SU-DHL-6 (cell line): ENCODE measurements at regions not wholly inside any gene's neighbourhood (a gene's known extent, or its start where the extent isn't known, plus 50 kb on each side); places are given as distances from the start of the nearest gene placed in this dataset.

Experiments used
- H2AFZ ChIP-seq: fragments of 200-600 bp; sonication (generic); 2 replicates; pipeline ENCODE4 v1.6.1; 2014; ENCODE audit warnings: low read depth, mild to moderate bottlenecking, moderate library complexity, mixed read lengths, antibody characterized with exemption, low read length; ENCODE audit not compliant: severe bottlenecking
- H3F3A ChIP-seq: fragments of 200-600 bp; shearing (Covaris generic); 2 replicates; pipeline ENCODE4 v1.6.0; 2016; ENCODE audit warnings: antibody characterized with exemption, mild to moderate bottlenecking; ENCODE audit not compliant: insufficient read depth
- H3K27ac ChIP-seq: fragments of 200-600 bp; sonication (generic); 2 replicates; pipeline ENCODE4 v1.5.1; 2016; ENCODE audit warnings: low read depth, mild to moderate bottlenecking, low read length, moderate library complexity, mixed read lengths
- H3K27me3 ChIP-seq: fragments of 200-600 bp; sonication (generic), shearing (Covaris generic); 2 replicates; pipeline ENCODE4 v1.6.0; 2014; ENCODE audit warnings: mild to moderate bottlenecking, low read length
- H3K36me3 ChIP-seq: fragments of 200-600 bp; sonication (generic); 2 replicates; pipeline ENCODE4 v1.6.1; 2014; ENCODE audit warnings: mild to moderate bottlenecking, low read length, mixed read lengths
- H3K4me2 ChIP-seq: fragments of 300-600, 200-600 bp; shearing (Covaris generic), sonication (generic); 2 replicates; pipeline ENCODE4 v1.6.0; 2014; ENCODE audit warnings: low read length, low read depth, mild to moderate bottlenecking; ENCODE audit not compliant: poor library complexity, severe bottlenecking
- H3K4me3 ChIP-seq: fragments of 200-600 bp; sonication (generic); 2 replicates; pipeline ENCODE4 v1.5.1; 2014; ENCODE audit warnings: antibody characterized with exemption, low read length, mild to moderate bottlenecking, mixed read lengths; ENCODE audit not compliant: insufficient read depth, poor library complexity, severe bottlenecking
- H3K79me2 ChIP-seq: fragments of 200-600 bp; sonication (generic); 2 replicates; pipeline ENCODE4 v1.6.1; 2014; ENCODE audit warnings: mild to moderate bottlenecking, low read length, moderate library complexity; ENCODE audit not compliant: insufficient read depth
- H3K9ac ChIP-seq: fragments of 200-600 bp; sonication (generic); 2 replicates; pipeline ENCODE4 v1.7.0; 2014; ENCODE audit warnings: mild to moderate bottlenecking, low read length
- H3K9me2 ChIP-seq: fragments of 200-600 bp; sonication (generic); replicated peaks from 2 replicates; pipeline ENCODE4 v1.6.1; 2014; ENCODE audit warnings: low read length; ENCODE audit not compliant: insufficient read depth
- H3K9me3 ChIP-seq: fragments of 200-600 bp; sonication (generic); 2 replicates; pipeline ENCODE4 v1.6.1; 2014; ENCODE audit warnings: low read length, mixed read lengths; ENCODE audit not compliant: insufficient read depth
- H4K20me1 ChIP-seq: fragments of 200-600 bp; sonication (generic); 2 replicates; pipeline ENCODE4 v1.6.1; 2014; ENCODE audit warnings: low read depth, mild to moderate bottlenecking, antibody characterized with exemption, low read length, moderate library complexity, mixed read lengths
- EZH2phosphoT487 ChIP-seq: fragments of 200-600 bp; sonication (generic), shearing (Covaris generic); conservative IDR thresholded peaks from 2 replicates; pipeline ENCODE4 v1.6.1; 2018; ENCODE audit warnings: mild to moderate bottlenecking, antibody characterized with exemption, low read length, moderate library complexity, mixed read lengths
- TF ChIP-seq, protein P1 (sequence below): fragments of 200-600 bp; sonication (generic); IDR thresholded peaks from one replicate; pipeline ENCODE4 v1.5.1; 2017; ENCODE audit warnings: antibody characterized with exemption, mild to moderate bottlenecking, low read length, moderate library complexity; ENCODE audit not compliant: insufficient read depth, poor library complexity, severe bottlenecking

DNA sequence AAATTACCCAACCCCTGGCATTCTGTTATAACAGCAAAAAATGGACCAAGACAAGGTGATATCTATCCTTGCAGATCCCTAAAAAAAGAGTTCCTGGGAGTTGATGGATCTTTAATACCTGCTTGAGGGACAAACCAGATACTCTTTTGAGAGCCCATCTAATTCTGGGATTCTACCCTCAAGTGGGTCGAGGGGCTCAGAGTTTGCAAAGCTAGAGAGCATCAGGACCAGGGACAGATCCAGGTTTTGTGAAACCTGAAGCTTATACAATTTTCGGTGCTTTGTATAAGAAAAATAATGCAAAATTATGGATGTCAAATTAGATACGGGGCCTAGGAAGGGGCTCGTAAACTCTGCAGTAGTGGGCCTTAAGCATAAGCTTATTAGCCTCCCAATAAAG is 130.5 kb upstream of the CRHR1 start:
- H3K4me2 ChIP-seq = no peak overlapping the region
- H3F3A ChIP-seq = no peaks in the 10 kb centered on the region
- H3K27me3 ChIP-seq = no peaks in the 10 kb centered on the region
- no peaks in the 10 kb centered on the region for H3K9me3 ChIP-seq
- no peak overlapping the region for H3K9ac ChIP-seq
- H3K4me3 ChIP-seq = no peak overlapping the region
- TF ChIP-seq, protein P1, sequence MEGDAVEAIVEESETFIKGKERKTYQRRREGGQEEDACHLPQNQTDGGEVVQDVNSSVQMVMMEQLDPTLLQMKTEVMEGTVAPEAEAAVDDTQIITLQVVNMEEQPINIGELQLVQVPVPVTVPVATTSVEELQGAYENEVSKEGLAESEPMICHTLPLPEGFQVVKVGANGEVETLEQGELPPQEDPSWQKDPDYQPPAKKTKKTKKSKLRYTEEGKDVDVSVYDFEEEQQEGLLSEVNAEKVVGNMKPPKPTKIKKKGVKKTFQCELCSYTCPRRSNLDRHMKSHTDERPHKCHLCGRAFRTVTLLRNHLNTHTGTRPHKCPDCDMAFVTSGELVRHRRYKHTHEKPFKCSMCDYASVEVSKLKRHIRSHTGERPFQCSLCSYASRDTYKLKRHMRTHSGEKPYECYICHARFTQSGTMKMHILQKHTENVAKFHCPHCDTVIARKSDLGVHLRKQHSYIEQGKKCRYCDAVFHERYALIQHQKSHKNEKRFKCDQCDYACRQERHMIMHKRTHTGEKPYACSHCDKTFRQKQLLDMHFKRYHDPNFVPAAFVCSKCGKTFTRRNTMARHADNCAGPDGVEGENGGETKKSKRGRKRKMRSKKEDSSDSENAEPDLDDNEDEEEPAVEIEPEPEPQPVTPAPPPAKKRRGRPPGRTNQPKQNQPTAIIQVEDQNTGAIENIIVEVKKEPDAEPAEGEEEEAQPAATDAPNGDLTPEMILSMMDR = no peak
- TF ChIP-seq EZH2phosphoT487 = no peak
- no peak overlapping the region for H3K27ac ChIP-seq
- H3K9me2 ChIP-seq = no peaks in the 10 kb centered on the region
- H3K79me2 ChIP-seq = no peaks in the 10 kb centered on the region
- H4K20me1 ChIP-seq = no peaks in the 10 kb centered on the region
- H3K36me3 ChIP-seq = no peaks in the 10 kb centered on the region
- H2AFZ ChIP-seq = no peak overlapping the region

DNA sequence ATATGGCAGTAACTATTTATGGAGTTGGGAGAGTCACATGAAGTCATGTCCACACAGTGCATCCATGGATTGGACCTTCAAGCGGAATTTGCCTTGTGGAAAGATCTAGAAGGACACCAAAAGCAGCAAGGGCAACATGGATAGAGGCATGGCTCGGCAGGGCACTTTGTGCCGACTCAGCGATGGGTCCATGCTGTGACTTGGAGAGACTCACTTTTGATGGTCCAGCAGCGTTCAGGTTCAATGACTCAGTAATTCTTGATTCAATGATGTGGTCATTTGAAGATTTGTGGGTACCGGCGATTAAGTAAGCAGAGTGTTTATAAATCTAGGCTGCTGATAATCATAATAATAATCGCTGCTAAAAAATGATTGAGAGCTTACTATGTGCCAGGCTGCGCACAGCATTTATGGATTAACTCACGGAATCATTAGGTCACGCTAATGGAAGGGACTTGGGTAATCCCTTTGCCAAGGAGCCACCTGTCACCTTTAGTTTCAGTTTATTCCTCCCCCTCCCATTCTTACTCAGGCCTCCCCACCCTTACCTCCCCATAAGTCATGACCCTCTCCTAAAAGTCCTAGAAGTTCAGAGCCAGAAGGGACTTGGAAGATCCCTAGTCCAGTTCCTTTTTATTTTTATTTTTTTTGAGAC is 127.5 kb upstream of the CRHR1 start:
- Histone ChIP-seq H3K27ac (no peak overlapping the region), H4K20me1 (no peaks in the 10 kb centered on the region), H3K9me2 (no peaks in the 10 kb centered on the region), H3K9me3 (no peaks in the 10 kb centered on the region), H3F3A (no peaks in the 10 kb centered on the region), H3K27me3 (no peaks in the 10 kb centered on the region), H3K9ac (no peak overlapping the region), H3K79me2 (no peaks in the 10 kb centered on the region), H3K36me3 (no peaks in the 10 kb centered on the region), H3K4me2 (no peak overlapping the region), H2AFZ (no peak overlapping the region), H3K4me3 (no peak overlapping the region)
- TF ChIP-seq EZH2phosphoT487 = no peak
- TF ChIP-seq, protein P1 = no peak

DNA sequence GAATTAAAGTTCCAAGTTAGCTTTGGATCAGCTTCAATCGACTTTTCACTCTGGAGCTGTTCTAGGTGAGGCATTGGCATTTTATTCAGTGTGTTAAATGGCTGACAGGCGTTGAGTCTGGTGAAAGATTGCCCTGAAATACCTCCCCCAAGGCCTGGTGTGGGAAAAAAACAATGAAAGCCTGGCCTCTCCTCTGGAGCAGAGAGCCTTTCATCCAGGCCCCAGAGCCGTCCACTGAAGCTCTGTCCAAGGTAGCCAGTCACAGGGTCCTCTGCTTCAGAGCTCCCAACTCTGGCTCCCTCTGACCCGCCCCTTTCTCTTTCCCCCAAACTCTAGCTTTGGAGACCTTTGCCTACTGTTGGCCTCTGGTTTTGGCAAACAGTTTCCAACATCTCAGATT is 123.6 kb upstream of the CRHR1 start:
- TF ChIP-seq, protein P1 = no peak
- TF ChIP-seq EZH2phosphoT487 = no peak
- H3F3A ChIP-seq = no peaks in the 10 kb centered on the region
- H3K27me3 ChIP-seq = no peaks in the 10 kb centered on the region
- no peaks in the 10 kb centered on the region for H3K9me2 ChIP-seq
- H2AFZ ChIP-seq = no peak overlapping the region
- no peak overlapping the region for H3K4me3 ChIP-seq
- no peak overlapping the region for H3K4me2 ChIP-seq
- H3K79me2 ChIP-seq = no peaks in the 10 kb centered on the region
- H3K9ac ChIP-seq = no peak overlapping the region
- H4K20me1 ChIP-seq = no peaks in the 10 kb centered on the region
- no peaks in the 10 kb centered on the region for H3K9me3 ChIP-seq
- H3K36me3 ChIP-seq = no peaks in the 10 kb centered on the region
- H3K27ac ChIP-seq = no peak overlapping the region
